GM12873 (cell line): ENCODE measurements at regions not wholly inside any gene's neighbourhood (a gene's known extent, or its start where the extent isn't known, plus 50 kb on each side); places are given as distances from the start of the nearest gene placed in this dataset.

Experiments
- CTCF ChIP-seq: IDR thresholded peaks from 2 replicates; pipeline ENCODE4 v1.5.1; 2012; ENCODE audit warnings: low read depth, mild to moderate bottlenecking, moderate library complexity, low read length, control low read depth; ENCODE audit not compliant: insufficient read depth; ENCODE audit errors: missing control alignments

GRCh38 chr6:40654828-40655227, 67.7 kb upstream of the LRFN2 start:
- TF ChIP-seq CTCF, result no peak

- no peak for TF ChIP-seq CTCF
These were observed 57.9 kb upstream of the LRFN2 start for GRCh38 chr6:40645043-40645442.

GRCh38 chr6:40642837-40643236, 55.7 kb upstream of the LRFN2 start:
- no peak for TF ChIP-seq CTCF

GRCh38 chr6:40642190-40642589, 55.0 kb upstream of the LRFN2 start:
- no peak for TF ChIP-seq CTCF

- TF ChIP-seq CTCF, result no peak
These were observed 53.5 kb upstream of the LRFN2 start for GRCh38 chr6:40640599-40641227.
